ENCODE measurements at regions not wholly inside any gene's neighbourhood (a gene's known extent, or its start where the extent isn't known, plus 50 kb on each side); places are given as distances from the start of the nearest gene placed in this dataset.

GRCh38 chr2:17270894-17271293 lies 247.3 kb downstream of the RAD51AP2 start:
- intact Hi-C loops (cut with DNase I) = no loop called here
- DNase-seq (ENCODE audit: low spot score) = no peak

GRCh38 chr2:17263570-17263968 lies 254.7 kb downstream of the RAD51AP2 start:
- no peak for DNase-seq (ENCODE audit: low spot score)
- intact Hi-C loops (cut with DNase I) = no loop called here

- intact Hi-C loops (cut with DNase I) = no loop called here
Measured at GRCh38 chr2:17262854-17263569, 255.2 kb downstream of the RAD51AP2 start.

DNA sequence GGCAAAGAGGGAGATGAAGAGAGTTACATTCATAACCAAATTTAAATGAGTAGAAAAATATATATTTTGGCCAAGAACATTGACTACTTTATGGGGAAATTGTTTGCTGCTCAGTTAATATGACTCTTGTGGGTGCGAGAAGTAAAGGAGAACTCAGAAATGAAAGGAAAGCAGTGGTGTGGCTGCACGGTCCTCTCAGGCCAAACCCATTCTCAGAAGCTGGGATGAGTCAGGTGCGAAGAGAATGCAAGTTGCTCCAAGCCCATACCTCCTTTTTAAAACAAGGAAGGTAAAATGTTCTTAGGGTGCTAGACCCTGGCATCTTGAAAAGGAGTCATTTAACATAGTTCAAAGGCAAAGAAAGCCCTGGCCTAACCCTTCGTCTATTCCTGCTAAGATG lies 258.6 kb downstream of the RAD51AP2 start:
- DNase-seq (ENCODE audit: low spot score) = no peak
- intact Hi-C loops (cut with DNase I) = no loop called here

More at GRCh38 chr2:17262854-17263569, 255.2 kb downstream of the RAD51AP2 start:
- no peak for DNase-seq (ENCODE audit: low spot score)

GRCh38 chr2:17258861-17259260 lies 259.4 kb downstream of the RAD51AP2 start:
- intact Hi-C loops (cut with DNase I) = no loop called here

DNA sequence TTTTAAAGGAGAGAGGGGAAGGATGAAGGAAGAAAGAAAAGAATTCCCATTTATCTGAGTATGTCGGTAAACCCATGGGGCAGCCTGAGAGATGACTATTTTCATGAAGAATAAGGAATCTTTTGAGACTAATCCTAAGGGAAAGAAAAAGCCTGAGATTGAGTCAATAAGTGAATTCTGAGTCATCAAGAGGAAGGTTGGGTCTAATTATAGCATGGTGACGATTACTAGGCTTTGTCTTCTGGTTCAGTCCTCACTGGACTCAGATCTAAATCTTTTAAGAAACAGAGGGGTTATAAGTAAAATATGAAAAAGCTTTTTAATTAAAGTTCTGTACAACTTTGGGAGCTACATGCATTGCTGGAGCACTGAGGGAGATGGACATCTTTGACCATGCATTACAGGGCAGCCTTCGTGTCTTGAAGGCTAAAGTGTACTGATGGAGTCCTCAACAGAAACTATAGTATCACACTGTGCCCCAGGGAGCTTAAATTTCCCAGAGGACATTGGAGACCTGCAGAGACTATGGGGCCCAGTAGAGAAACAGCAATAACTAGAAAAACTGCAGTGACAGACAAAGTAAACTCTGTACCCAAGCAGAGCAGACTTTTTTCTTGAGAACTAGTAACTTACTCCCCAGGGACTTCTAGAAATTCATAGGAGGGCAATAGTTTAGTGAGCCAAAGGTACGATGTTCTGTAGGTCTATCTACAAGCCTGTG lies 260.9 kb downstream of the RAD51AP2 start:
- intact Hi-C loops (cut with DNase I) = no loop called here
- DNase-seq (ENCODE audit: low spot score) = no peak

More at GRCh38 chr2:17258861-17259260, 259.4 kb downstream of the RAD51AP2 start:
- DNase-seq (ENCODE audit: low spot score) = no peak

DNA sequence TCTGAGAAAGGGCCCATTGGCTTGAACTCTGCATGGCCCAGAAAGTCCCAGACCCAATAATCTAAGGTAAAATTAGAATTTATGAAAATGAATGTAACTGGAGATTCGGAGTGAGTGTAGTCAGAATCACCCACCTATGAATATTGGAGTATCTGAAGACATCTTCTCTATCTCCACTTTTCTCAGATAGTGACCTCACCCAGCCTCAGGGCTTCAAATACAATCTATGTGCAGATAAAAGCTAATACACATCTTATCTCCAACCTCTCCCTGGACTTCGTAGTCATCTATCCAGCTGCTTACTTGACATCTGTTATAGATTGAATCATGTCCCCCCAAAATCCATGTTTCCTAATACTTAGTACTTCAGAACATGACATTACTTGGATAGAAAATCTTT lies 263.2 kb downstream of the RAD51AP2 start:
- no peak for DNase-seq (ENCODE audit: low spot score)
- intact Hi-C loops (cut with DNase I) = no loop called here

DNA sequence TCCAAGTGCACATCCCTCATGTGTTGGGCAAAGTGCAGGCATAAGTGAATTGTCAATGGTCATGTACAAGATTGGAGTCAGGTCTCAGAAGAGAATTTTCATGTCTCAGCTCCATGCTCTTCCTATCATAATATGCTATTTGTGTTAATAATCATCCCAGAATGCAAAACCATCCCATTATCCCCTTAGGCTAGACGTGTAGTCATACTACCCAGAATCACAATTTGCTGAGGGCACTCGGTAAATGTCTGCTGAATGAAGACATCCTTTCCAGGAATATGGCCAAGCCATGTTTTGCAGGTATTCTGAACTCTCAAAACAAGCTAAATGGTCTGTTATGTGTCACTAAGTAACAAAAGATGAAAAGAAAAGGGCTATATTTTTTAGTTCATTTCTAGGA lies 263.8 kb downstream of the RAD51AP2 start:
- no peak for DNase-seq (ENCODE audit: low spot score)
- intact Hi-C loops (cut with DNase I) = no loop called here

GRCh38 chr2:17252258-17252657 lies 266.0 kb downstream of the RAD51AP2 start:
- DNase-seq (ENCODE audit: low spot score) = no peak
- intact Hi-C loops (cut with DNase I) = no loop called here

DNA sequence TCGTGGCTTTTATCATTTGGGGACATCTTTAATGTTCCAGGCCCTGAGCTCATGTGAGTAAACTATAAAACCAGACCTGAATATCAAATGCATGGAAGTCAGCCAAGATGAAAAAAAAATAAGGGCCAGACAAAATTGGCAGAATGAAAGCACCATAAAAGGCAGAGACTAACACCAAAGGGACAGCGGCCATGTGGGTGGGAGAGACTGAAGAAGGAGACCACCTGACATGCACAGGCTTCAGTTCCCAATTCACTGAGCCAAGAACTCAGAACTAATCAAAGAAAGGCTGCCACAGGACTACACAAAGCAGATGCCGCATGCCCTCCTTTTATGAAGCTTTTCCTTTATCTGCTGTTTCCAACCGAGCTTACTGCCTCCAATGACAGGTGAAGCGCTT lies 267.1 kb downstream of the RAD51AP2 start:
- intact Hi-C loops (cut with DNase I) = no loop called here
- DNase-seq (ENCODE audit: low spot score) = no peak

- DNase-seq (ENCODE audit: low spot score) = no peak
- intact Hi-C loops (cut with DNase I) = no loop called here
Measured at GRCh38 chr2:17249249-17249648, 269.0 kb downstream of the RAD51AP2 start.

GRCh38 chr2:17245906-17246305 lies 272.3 kb downstream of the RAD51AP2 start:
- intact Hi-C loops (cut with DNase I) = no loop called here
- DNase-seq (ENCODE audit: low spot score) = no peak

GRCh38 chr2:17242813-17243485 lies 275.3 kb downstream of the RAD51AP2 start:
- intact Hi-C loops (cut with DNase I) = no loop called here

GRCh38 chr2:17239550-17239949 lies 278.7 kb downstream of the RAD51AP2 start:
- intact Hi-C loops (cut with DNase I) = no loop called here
- no peak for DNase-seq (ENCODE audit: low spot score)

More at GRCh38 chr2:17242813-17243485, 275.3 kb downstream of the RAD51AP2 start:
- DNase-seq (ENCODE audit: low spot score) = no peak

- no peak for DNase-seq (ENCODE audit: low spot score)
Measured at GRCh38 chr2:17235167-17235566, 283.1 kb downstream of the RAD51AP2 start.

GRCh38 chr2:17232776-17233556 lies 285.3 kb downstream of the RAD51AP2 start:
- no peak for DNase-seq (ENCODE audit: low spot score)
- intact Hi-C loops (cut with DNase I) = no loop called here

More at GRCh38 chr2:17235167-17235566, 283.1 kb downstream of the RAD51AP2 start:
- intact Hi-C loops (cut with DNase I) = no loop called here

DNA sequence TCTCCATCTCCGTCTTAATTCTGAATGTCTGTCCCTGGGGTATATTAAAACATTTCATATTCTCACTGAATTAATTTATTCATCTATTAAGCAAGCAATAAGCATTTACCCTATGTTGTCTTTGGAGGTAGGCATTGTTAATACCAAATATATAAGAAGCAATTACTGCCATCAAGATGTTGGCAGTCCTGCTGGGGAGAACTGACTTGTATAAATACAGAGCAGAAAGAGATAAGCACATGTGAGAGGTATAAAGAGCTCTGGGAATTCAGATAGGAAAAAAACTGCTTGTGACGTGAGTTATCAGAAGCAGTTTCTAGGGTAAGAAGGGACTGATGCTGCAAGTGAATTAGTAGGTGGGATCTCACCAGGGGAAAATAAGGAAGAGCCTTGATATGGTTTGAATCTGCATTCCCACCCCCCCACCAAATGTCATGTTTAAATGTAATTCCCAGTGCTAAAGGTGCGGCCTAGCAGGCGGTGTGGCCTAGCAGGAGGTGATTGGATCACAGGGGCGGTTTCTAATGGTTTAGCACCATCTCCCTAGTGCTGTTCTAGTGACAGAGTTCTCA lies 286.8 kb downstream of the RAD51AP2 start:
- DNase-seq (ENCODE audit: low spot score) = no peak
- intact Hi-C loops (cut with DNase I) = no loop called here

DNA sequence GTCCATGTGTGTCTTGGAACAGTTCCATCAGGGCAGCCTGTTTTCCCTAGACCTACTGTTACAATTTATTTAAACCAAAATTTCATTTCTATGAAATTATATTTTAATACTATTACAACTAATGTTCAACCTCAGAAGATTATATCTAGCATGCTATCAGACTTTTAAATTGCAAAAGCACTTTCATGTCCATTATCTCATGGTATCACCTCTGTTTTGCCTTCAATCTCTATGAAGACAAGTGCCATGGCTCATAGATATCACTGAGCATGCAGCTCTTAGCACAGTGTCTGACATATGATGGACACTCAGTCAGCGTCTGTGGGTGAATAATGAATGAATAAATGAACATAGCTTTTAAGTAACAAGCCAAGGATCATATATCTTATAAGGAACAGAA lies 288.8 kb downstream of the RAD51AP2 start:
- DNase-seq (ENCODE audit: low spot score) = no peak
- intact Hi-C loops (cut with DNase I) = no loop called here

GRCh38 chr2:17228461-17228860 lies 289.8 kb downstream of the RAD51AP2 start:
- DNase-seq (ENCODE audit: low spot score) = no peak
- intact Hi-C loops (cut with DNase I) = no loop called here
